ENCODE measurements at regions not wholly inside any gene's neighbourhood (a gene's known extent, or its start where the extent isn't known, plus 50 kb on each side); places are given as distances from the start of the nearest gene placed in this dataset.
"Not testable (repeated sequence)": the region's sequence is repeated elsewhere in the genome, so short reads cannot be mapped to it uniquely, and the experiment has no call there.

- intact Hi-C loops (cut with DNase I; ENCODE audit: low total_unique reads) = no loop called here
- DNase-seq (ENCODE audit: low spot score in 2 of 2) = no peak
- TF ChIP-seq POLR2A (IDR thresholded peaks at IDR 0.05) = no peak
- H3K4me3 ChIP-seq (ENCODE audit: low read depth, poor library complexity, severe bottlenecking) = peak overlapping the region; percentile 6
- 88 to 94% methylated on average over 1 of the region's 1 CpG for WGBS, 2 donors
Observed at GRCh38 chr1:104212239-104212638, 462.5 kb downstream of the AMY1C start.

GRCh38 chr1:104217395-104217986, 467.8 kb downstream of the AMY1C start:
- 93 to 94% methylated on average over 14 to 15 of the region's 28 CpGs for WGBS, 2 donors
- intact Hi-C loops (cut with DNase I; ENCODE audit: low total_unique reads); DNase-seq (ENCODE audit: low spot score in 2 of 2); H3K4me3 ChIP-seq (ENCODE audit: low read depth, poor library complexity, severe bottlenecking): not testable (repeated sequence)

GRCh38 chr1:104229860-104230259, 480.2 kb downstream of the AMY1C start:
- 45 to 49% methylated on average over 3 of the region's 3 CpGs for WGBS, 2 donors
- no peak overlapping the region for H3K4me3 ChIP-seq (ENCODE audit: low read depth, poor library complexity, severe bottlenecking)
- no peak for TF ChIP-seq CTCF (IDR thresholded peaks at IDR 0.05)
- TF ChIP-seq POLR2A (IDR thresholded peaks at IDR 0.05) = no peak
- no peak for DNase-seq (ENCODE audit: low spot score in 2 of 2)
- intact Hi-C loops (cut with DNase I; ENCODE audit: low total_unique reads) = no loop called here

GRCh38 chr1:104231676-104232075, 482.0 kb downstream of the AMY1C start:
- WGBS, 2 donors = 51 to 58% methylated on average over 4 of the region's 4 CpGs
- DNase-seq (ENCODE audit: low spot score in 2 of 2) = no peak
- intact Hi-C loops (cut with DNase I; ENCODE audit: low total_unique reads) = no loop called here
- no peak overlapping the region for H3K4me3 ChIP-seq (ENCODE audit: low read depth, poor library complexity, severe bottlenecking)
- TF ChIP-seq CTCF (IDR thresholded peaks at IDR 0.05) (no peak), POLR2A (IDR thresholded peaks at IDR 0.05) (no peak)

- 52 to 54% methylated on average over 3 of the region's 3 CpGs for WGBS, 2 donors
- DNase-seq (ENCODE audit: low spot score in 2 of 2) = no peak
- intact Hi-C loops (cut with DNase I; ENCODE audit: low total_unique reads) = no loop called here
- H3K4me3 ChIP-seq (ENCODE audit: low read depth, poor library complexity, severe bottlenecking) = no peak overlapping the region
- TF ChIP-seq CTCF (IDR thresholded peaks at IDR 0.05) = no peak
- TF ChIP-seq POLR2A (IDR thresholded peaks at IDR 0.05) = no peak
Observed at GRCh38 chr1:104235141-104235540, 485.4 kb downstream of the AMY1C start.

GRCh38 chr1:104238991-104239390, 489.3 kb downstream of the AMY1C start:
- no peak for DNase-seq (ENCODE audit: low spot score in 2 of 2)
- TF ChIP-seq POLR2A (IDR thresholded peaks at IDR 0.05) (no peak), CTCF (IDR thresholded peaks at IDR 0.05) (no peak)
- intact Hi-C loops (cut with DNase I; ENCODE audit: low total_unique reads) = no loop called here
- H3K4me3 ChIP-seq (ENCODE audit: low read depth, poor library complexity, severe bottlenecking) = no peak overlapping the region
- 45 to 50% methylated on average over 2 of the region's 2 CpGs for WGBS, 2 donors

GRCh38 chr1:104248385-104248784, 498.7 kb downstream of the AMY1C start:
- TF ChIP-seq CTCF (IDR thresholded peaks at IDR 0.05) (no peak), POLR2A (IDR thresholded peaks at IDR 0.05) (no peak)
- no peak overlapping the region for H3K4me3 ChIP-seq (ENCODE audit: low read depth, poor library complexity, severe bottlenecking)
- DNase-seq (ENCODE audit: low spot score in 2 of 2) = no peak
- intact Hi-C loops (cut with DNase I; ENCODE audit: low total_unique reads) = no loop called here
- 47 to 60% methylated on average over 4 of the region's 4 CpGs for WGBS, 2 donors
